Peyer's patch (tissue), 4 donors: ENCODE measurements at regions not wholly inside any gene's neighbourhood (a gene's known extent, or its start where the extent isn't known, plus 50 kb on each side); places are given as distances from the start of the nearest gene placed in this dataset.

Experiments used
- DNase-seq, 3 donors: peaks; one replicate each; pipeline ENCODE4 v3.0.0-alpha.2; 2017 to 2019
- H3K27ac ChIP-seq, 4 donors: fragments of 200-600 bp; sonication (generic); one replicate each; pipeline ENCODE4 v1.5.1; 2016 to 2019
- H3K27me3 ChIP-seq, 2 donors: fragments of 200-600 bp; sonication (generic); one replicate each; pipeline ENCODE4 v1.5.1; 2019
- H3K36me3 ChIP-seq, 3 donors: fragments of 200-600 bp; sonication (generic); one replicate each; pipeline ENCODE4 v1.5.1; 2016 to 2019
- H3K4me1 ChIP-seq, 4 donors: fragments of 200-600 bp; sonication (generic); one replicate each; pipeline ENCODE4 v1.5.1; 2016 to 2019
- H3K4me3 ChIP-seq, 4 donors: fragments of 200-600 bp; sonication (generic); 1 replicate in 3 of 4; 2 replicates in 1 of 4; pipeline ENCODE4 v1.5.1; 2016 to 2019; ENCODE audit warnings: mild to moderate bottlenecking in 1 of 4
- H3K9me3 ChIP-seq, 4 donors: fragments of 200-600 bp; sonication (generic); one replicate each; pipeline ENCODE4 v1.5.1; 2016 to 2019; ENCODE audit warnings: mild to moderate bottlenecking in 1 of 4
- CTCF ChIP-seq, 6 experiments: fragments of 450-650 bp in 4 of 6; fragments of 200-600 bp in 2 of 6; sonication (generic) in 1 of 6; IDR thresholded peaks; one replicate each; pipeline ENCODE4 v1.5.1; 2017 to 2019; ENCODE audit warnings: antibody characterized with exemption in 6 of 6, mild to moderate bottlenecking in 3 of 6, moderate library complexity in 1 of 6
- POLR2A ChIP-seq, 2 donors: fragments of 450-650 bp; IDR thresholded peaks; one replicate each; pipeline ENCODE4 v1.5.1; 2017; ENCODE audit warnings: antibody characterized with exemption in 2 of 2, mild to moderate bottlenecking in 2 of 2, moderate library complexity in 2 of 2

GRCh38 chr18:22355598-22355997, 62.1 kb downstream of the CTAGE1 start:
- Histone ChIP-seq H3K4me1 (no peaks in the 10 kb centered on the region), H3K27ac (no peak overlapping the region), H3K36me3 (no peaks in the 10 kb centered on the region), H3K9me3 (no peaks in the 10 kb centered on the region), H3K27me3 (no peaks in the 10 kb centered on the region), H3K4me3 (no peak overlapping the region)
- TF ChIP-seq POLR2A (IDR thresholded peaks at IDR 0.05) (no peak), CTCF (IDR thresholded peaks at IDR 0.05) (no peak)
- no peak for DNase-seq

GRCh38 chr18:22355069-22355468, 62.6 kb downstream of the CTAGE1 start:
- TF ChIP-seq CTCF (IDR thresholded peaks at IDR 0.05) (no peak), POLR2A (IDR thresholded peaks at IDR 0.05) (no peak)
- H3K36me3 ChIP-seq, result no peaks in the 10 kb centered on the region
- no peak overlapping the region for H3K27ac ChIP-seq

GRCh38 chr18:22349966-22350365, 67.7 kb downstream of the CTAGE1 start:
- Histone ChIP-seq H3K4me1 (peaks cover 0 to 27% (median 4%) of the 10 kb centered on the region in 4 donors), H3K4me3 (no peak overlapping the region), H3K9me3 (no peaks in the 10 kb centered on the region), H3K27ac (no peak overlapping the region), H3K36me3 (no peaks in the 10 kb centered on the region), H3K27me3 (no peaks in the 10 kb centered on the region)
- no peak for DNase-seq
- no peak for TF ChIP-seq POLR2A (IDR thresholded peaks at IDR 0.05)
- TF ChIP-seq CTCF (IDR thresholded peaks at IDR 0.05), result no peak

More at GRCh38 chr18:22355069-22355468, 62.6 kb downstream of the CTAGE1 start:
- H3K9me3 ChIP-seq, result no peaks in the 10 kb centered on the region
- no peak overlapping the region for H3K4me3 ChIP-seq
- H3K4me1 ChIP-seq, result no peaks in the 10 kb centered on the region
- no peaks in the 10 kb centered on the region for H3K27me3 ChIP-seq
- no peak for DNase-seq

- Histone ChIP-seq H3K4me3 (peak overlapping the region in 3 of 4 donors; percentile 30 to 71 (median 55)), H3K9me3 (no peaks in the 10 kb centered on the region)
- DNase-seq, result no peak
Measured at GRCh38 chr18:22349317-22349898, 68.3 kb downstream of the CTAGE1 start.

GRCh38 chr18:22348521-22349316, 69.0 kb downstream of the CTAGE1 start:
- peak overlapping the region; percentile 55 to 97 (median 84) for H3K27ac ChIP-seq
- no peaks in the 10 kb centered on the region for H3K27me3 ChIP-seq
- H3K4me3 ChIP-seq, result peak overlapping the region; percentile 6 to 71 (median 42)
- H3K4me1 ChIP-seq, result peaks cover 0 to 30% (median 4%) of the 10 kb centered on the region in 4 donors
- H3K36me3 ChIP-seq, result no peaks in the 10 kb centered on the region
- TF ChIP-seq CTCF (IDR thresholded peaks at IDR 0.05) (no peak), POLR2A (IDR thresholded peaks at IDR 0.05) (peak in 1 of 2 donors; percentile 90)
- H3K9me3 ChIP-seq, result no peaks in the 10 kb centered on the region
- DNase-seq, result peak in 2 of 3 donors; percentile 74 to 85

More at GRCh38 chr18:22349317-22349898, 68.3 kb downstream of the CTAGE1 start:
- H3K36me3 ChIP-seq, result no peaks in the 10 kb centered on the region
- no peak for TF ChIP-seq CTCF (IDR thresholded peaks at IDR 0.05)
- TF ChIP-seq POLR2A (IDR thresholded peaks at IDR 0.05), result no peak
- H3K4me1 ChIP-seq, result peaks cover 0 to 30% (median 4%) of the 10 kb centered on the region in 4 donors
- H3K27me3 ChIP-seq, result no peaks in the 10 kb centered on the region
- H3K27ac ChIP-seq, result peak overlapping the region in 3 of 4 donors; percentile 56 to 97 (median 85)
